K562 (cell line): ENCODE measurements at regions not wholly inside any gene's neighbourhood (a gene's known extent, or its start where the extent isn't known, plus 50 kb on each side); places are given as distances from the start of the nearest gene placed in this dataset.

Source experiments
- ATAC-seq: fragments of 200-7000 bp; cut with Tn5 transposase; 3 replicates; pipeline ENCODE4 v1.9.1; 2020; ENCODE audit warnings: moderate library complexity
- BruUV-seq: library from RNA; stranded (reverse); fragments of 400-500 nt; replicated peaks from 2 replicates; lab custom pipeline; 2021; lab: Mats Ljungman, UMichigan
- CTCF ChIA-PET: fragments of 300-600 bp; formaldehyde crosslinking; extraction: SDS; loops from one replicate; lab custom pipeline; 2021; ENCODE audit warnings: low intra/inter-chr PET ratio; lab: Yijun Ruan, JAX
- POLR2A ChIA-PET: fragments of 300-600, 350-650 bp; sonication (Branson Sonifier 250); formaldehyde crosslinking; extraction: SDS; loops from one replicate; lab custom pipeline; 2021; ENCODE audit warnings: antibody characterized with exemption, inconsistent platforms; lab: Yijun Ruan, JAX
- DNase-seq, 4 experiments: peaks; one replicate each; pipeline versions ENCODE4 v3.0.0 to v3.0.0-alpha.2; 2011 to 2018; ENCODE audit warnings: low spot score in 3 of 4, mixed read lengths in 3 of 4; ENCODE audit errors: extremely low read depth in 1 of 4
- FAIRE-seq: peaks from 2 replicates; lab custom pipeline; 2011; peaks lifted over from hg19 to GRCh38; lab: Jason Lieb, UNC
- H2AFZ ChIP-seq: 2 replicates; pipeline ENCODE4 v1.6.0; 2011; ENCODE audit warnings: low read depth, low read length, control low read depth, inconsistent platforms
- H3K27ac ChIP-seq: fragments of 200-600 bp; 3 replicates; pipeline ENCODE4 v1.8.0; 2011; ENCODE audit warnings: low read depth, mild to moderate bottlenecking, control low read depth, inconsistent platforms, low read length, moderate library complexity, mixed read lengths; ENCODE audit errors: extremely low read depth
- H3K27me3 ChIP-seq, 2 experiments: fragments of 300-600 bp in 1 of 2; 2 replicates in 1 of 2; 3 replicates in 1 of 2; pipeline versions ENCODE4 v1.6.0 to v1.8.0; 2011; ENCODE audit warnings: inconsistent platforms in 2 of 2, low read length in 2 of 2, mild to moderate bottlenecking in 1 of 2, mixed read lengths in 1 of 2, moderate library complexity in 1 of 2; ENCODE audit not compliant: control insufficient read depth in 2 of 2, insufficient read depth in 2 of 2
- H3K36me3 ChIP-seq: fragments of 300-600 bp; 3 replicates; pipeline ENCODE4 v1.8.0; 2011; ENCODE audit warnings: mild to moderate bottlenecking, low read length, inconsistent platforms; ENCODE audit not compliant: control insufficient read depth, insufficient read depth
- H3K4me1 ChIP-seq, 2 experiments: fragments of 200-600 bp in 1 of 2; replicated peaks in 1 of 2; 2 replicates in 1 of 2; 3 replicates in 1 of 2; pipeline versions ENCODE4 v1.5.1 to v1.8.0; 2011; ENCODE audit warnings: inconsistent platforms in 2 of 2, low read length in 2 of 2, mild to moderate bottlenecking in 1 of 2, mixed read lengths in 1 of 2, moderate library complexity in 1 of 2; ENCODE audit not compliant: control insufficient read depth in 2 of 2, insufficient read depth in 2 of 2
- H3K4me2 ChIP-seq: 2 replicates; pipeline ENCODE4 v1.6.1; 2011; ENCODE audit warnings: low read length, control low read depth, inconsistent platforms, mixed read lengths; ENCODE audit not compliant: insufficient read depth
- H3K4me3 ChIP-seq: fragments of 200-600 bp; sonication (generic), shearing (Covaris generic); 2 replicates; pipeline ENCODE4 v1.5.1; 2016; ENCODE audit warnings: control low read depth, inconsistent platforms
- H3K79me2 ChIP-seq: fragments of 200-600 bp; 3 replicates; pipeline ENCODE4 v1.8.0; 2011; ENCODE audit warnings: low read length, inconsistent platforms; ENCODE audit not compliant: control insufficient read depth, insufficient read depth
- H3K9ac ChIP-seq, 2 experiments: 2 replicates each; pipeline versions ENCODE4 v1.6.0 to v1.6.1; 2011; ENCODE audit warnings: low read depth in 2 of 2, low read length in 2 of 2, control low read depth in 1 of 2, inconsistent platforms in 1 of 2, mild to moderate bottlenecking in 1 of 2, mixed read lengths in 1 of 2; ENCODE audit not compliant: insufficient read depth in 1 of 2
- H3K9me1 ChIP-seq: one replicate; pipeline ENCODE4 v1.6.0; 2011; ENCODE audit warnings: inconsistent platforms, mild to moderate bottlenecking, low read length, moderate library complexity; ENCODE audit not compliant: control insufficient read depth, insufficient read depth
- H3K9me3 ChIP-seq: replicated peaks from 2 replicates; pipeline ENCODE4 v1.5.1; 2011; ENCODE audit warnings: low read depth, low read length, inconsistent platforms; ENCODE audit not compliant: control insufficient read depth, insufficient read depth
- H4K20me1 ChIP-seq: replicated peaks from 2 replicates; pipeline ENCODE4 v1.6.1; 2011; ENCODE audit warnings: low read length, inconsistent platforms, mixed read lengths; ENCODE audit not compliant: control insufficient read depth, insufficient read depth
- CHD4 ChIP-seq: fragments of 200-600 bp; sonication (generic); IDR thresholded peaks from 3 replicates; pipeline ENCODE4 v1.6.1; 2012; ENCODE audit warnings: low read depth, mild to moderate bottlenecking, mixed read lengths, low read length, inconsistent platforms; ENCODE audit not compliant: insufficient read depth, insufficient replicate concordance, poor library complexity, severe bottlenecking
- DMBX1 ChIP-seq: fragments of 250-450 bp; sonication (Bioruptor Pico); IDR thresholded peaks from 2 replicates; pipeline ENCODE4 v1.8.0; 2022; ENCODE audit warnings: inconsistent platforms, mild to moderate bottlenecking, moderate library complexity, borderline replicate concordance
- E2F1 ChIP-seq: sonication (generic); formaldehyde crosslinking; IDR thresholded peaks from 2 replicates; pipeline ENCODE4 v1.8.1; 2023; ENCODE audit warnings: mild to moderate bottlenecking, missing genetic modification reagents, moderate library complexity
- FOXJ2 ChIP-seq: fragments of 200-800 bp; sonication (Bioruptor generic); IDR thresholded peaks from 2 replicates; pipeline ENCODE4 v1.6.1; 2016; ENCODE audit warnings: missing genetic modification characterization, missing compliant biosample characterization
- HNRNPK ChIP-seq: fragments of 200-400 bp; formaldehyde crosslinking; IDR thresholded peaks from one replicate; pipeline ENCODE4 v1.6.1; 2018; ENCODE audit warnings: mild to moderate bottlenecking, low read depth, low read length; ENCODE audit not compliant: poor library complexity, severe bottlenecking
- MAFK ChIP-seq: IDR thresholded peaks from 2 replicates; pipeline ENCODE4 v1.6.1; 2011; ENCODE audit warnings: low read length, improper control_type of control experiment
- MBD2 ChIP-seq: sonication (generic); IDR thresholded peaks from 2 replicates; pipeline ENCODE4 v1.6.1; 2016; ENCODE audit warnings: low read depth, borderline replicate concordance
- NR1H2 ChIP-seq: sonication (generic); formaldehyde crosslinking; IDR thresholded peaks from 2 replicates; pipeline ENCODE4 v1.4.0; 2020; ENCODE audit warnings: mild to moderate bottlenecking, missing genetic modification reagents
- PCBP2 ChIP-seq: fragments of 200-400 bp; formaldehyde crosslinking; IDR thresholded peaks from 2 replicates; pipeline ENCODE4 v1.6.1; 2018; ENCODE audit warnings: low read length, low read depth, mild to moderate bottlenecking, moderate library complexity; ENCODE audit not compliant: poor library complexity, severe bottlenecking
- PHB ChIP-seq: fragments of 250-450 bp; sonication (Bioruptor Pico); IDR thresholded peaks from 2 replicates; pipeline ENCODE4 v1.5.0; 2021
- RAD21 ChIP-seq, 2 experiments: fragments of 250-450 bp in 1 of 2; fragments of 450-650 bp in 1 of 2; sonication (Bioruptor Pico) in 1 of 2; formaldehyde crosslinking in 1 of 2; IDR thresholded peaks in 1 of 2; conservative IDR thresholded peaks in 1 of 2; 2 replicates each; pipeline versions ENCODE4 v1.4.0 to v1.8.0; 2020 to 2022; ENCODE audit warnings: mild to moderate bottlenecking in 2 of 2, moderate library complexity in 1 of 2
- RFX5 ChIP-seq: IDR thresholded peaks from 2 replicates; pipeline ENCODE4 v1.6.1; 2011; ENCODE audit warnings: low read depth, mild to moderate bottlenecking, improper control_type of control experiment, low read length
- ZBTB49 ChIP-seq: sonication (generic); formaldehyde crosslinking; IDR thresholded peaks from 2 replicates; pipeline ENCODE4 v1.8.0; 2022; ENCODE audit warnings: missing genetic modification reagents, mild to moderate bottlenecking, borderline replicate concordance
- ZBTB9 ChIP-seq: fragments of 450-650 bp; formaldehyde crosslinking; IDR thresholded peaks from 2 replicates; pipeline ENCODE4 v1.4.0; 2020; ENCODE audit warnings: mild to moderate bottlenecking, moderate library complexity
- ZNF175 ChIP-seq: fragments of 200-800 bp; sonication (Bioruptor generic); IDR thresholded peaks from 2 replicates; pipeline ENCODE4 v1.6.1; 2016; ENCODE audit warnings: low read depth, mild to moderate bottlenecking, missing genetic modification characterization, missing compliant biosample characterization
- ZNF212 ChIP-seq: fragments of 450-650 bp; formaldehyde crosslinking; IDR thresholded peaks from 2 replicates; pipeline ENCODE4 v1.4.0; 2020; ENCODE audit warnings: mild to moderate bottlenecking
- ZNF699 ChIP-seq: fragments of 250-450 bp; sonication (Bioruptor Pico); IDR thresholded peaks from 2 replicates; pipeline ENCODE4 v1.8.0; 2021; ENCODE audit warnings: mild to moderate bottlenecking, moderate library complexity; ENCODE audit not compliant: insufficient replicate concordance
- WGBS: fragments of 100-300 bp; shearing (Covaris generic); methylation state at CpG from one replicate; pipeline ENCODE4 v1.1.6; 2016; ENCODE audit warnings: low coverage, mixed read lengths; ENCODE audit not compliant: insufficient coverage; ENCODE audit errors: missing lambda C conversion rate; 5-methylcytosine and 5-hydroxymethylcytosine counted together
- in situ Hi-C: fragments of 300-500 bp; cut with MboI; formaldehyde crosslinking; loops from 4 replicates; pipeline ENCODE4 v1.15.0; 2018; ENCODE audit warnings: inconsistent platforms, mixed read lengths
- intact Hi-C: fragments of 100-400 bp; cut with micrococcal nuclease; formaldehyde crosslinking; loops from 2 replicates; pipeline ENCODE4 v1.14.2; 2022

GRCh38 chr13:73467125-73467524, 408.3 kb downstream of the KLF5 start:
- no peaks in the 10 kb centered on the region for H3K79me2 ChIP-seq
- H3K36me3 ChIP-seq, result no peaks in the 10 kb centered on the region
- no peak overlapping the region for H3K4me2 ChIP-seq
- 61% methylated on average over 2 of the region's 2 CpGs for WGBS
- H4K20me1 ChIP-seq, result no peaks in the 10 kb centered on the region
- intact Hi-C loops, result no loop called here
- H3K9ac ChIP-seq, result no peak overlapping the region
- no TSS peak for BruUV-seq
- ChIA-PET CTCF (no interaction called here), POLR2A (interaction anchor here (1.0 kb wide), 1 partner anchor 9 kb away, joined by 3 read pairs; no protein-coding TSS in a partner anchor)
- in situ Hi-C loops, result no loop called here
- FAIRE-seq (no peak), ATAC-seq (no peak; the same call in 2 of the 3 replicates), DNase-seq (no peak)
- peak overlapping the region; percentile 39; the same call in 1 of the 3 replicates for H3K27ac ChIP-seq
- H3K4me3 ChIP-seq, result no peak overlapping the region
- H3K9me1 ChIP-seq, result no peaks in the 10 kb centered on the region
- H2AFZ ChIP-seq, result peak overlapping the region; percentile 37; the same call in 1 of the 2 replicates
- no peaks in the 10 kb centered on the region for H3K27me3 ChIP-seq
- peaks cover 8 to 28% of the 10 kb centered on the region in 2 experiments; a peak in 3 of 5 replicates for H3K4me1 ChIP-seq
- H3K9me3 ChIP-seq, result no peaks in the 10 kb centered on the region
- TF ChIP-seq PHB (CRISPR knock-in tag) (no peak), RAD21 (CRISPR knock-in tag; conservative IDR thresholded peaks at IDR 0.05 in 1 of 2, IDR thresholded peaks at IDR 0.05 in 1 of 2) (no peak), ZNF212 (CRISPR knock-in tag) (no peak), DMBX1 (CRISPR knock-in tag) (no peak), ZNF175 (no peak), PCBP2 (no peak), ZNF699 (CRISPR knock-in tag) (no peak), FOXJ2 (tag) (no peak), ZBTB49 (CRISPR knock-in tag) (no peak), E2F1 (no peak), MAFK (peak; percentile 79), MBD2 (no peak), HNRNPK (no peak), ZBTB9 (CRISPR knock-in tag) (no peak), CHD4 (no peak), RFX5 (no peak), NR1H2 (CRISPR knock-in tag) (no peak)
